CD4-positive, alpha-beta T cell treated with Interleukin-21 for 1 hour (primary cell): ENCODE measurements at regions not wholly inside any gene's neighbourhood (a gene's known extent, or its start where the extent isn't known, plus 50 kb on each side); places are given as distances from the start of the nearest gene placed in this dataset.
A peak's percentile ranks its signal among the peaks of the same experiment; 100 is the strongest.
"Not testable (repeated sequence)": the region's sequence is repeated elsewhere in the genome, so short reads cannot be mapped to it uniquely, and the experiment has no call there.

Source experiments
- DNase-seq: peaks from one replicate; pipeline ENCODE4 v3.0.0-alpha.2; 2020

- peak; percentile 62 for DNase-seq
These were observed 190.0 kb upstream of the C14orf180 start for GRCh38 chr14:104389326-104390220.

- no peak for DNase-seq
These were observed 189.2 kb upstream of the C14orf180 start for GRCh38 chr14:104390221-104390931.

- DNase-seq, result no peak
These were observed 188.3 kb upstream of the C14orf180 start for GRCh38 chr14:104390941-104391901.

GRCh38 chr14:104392001-104392395 is 187.6 kb upstream of the C14orf180 start:
- DNase-seq, result peak; percentile 29

- DNase-seq, result no peak
These were observed 187.0 kb upstream of the C14orf180 start for GRCh38 chr14:104392396-104393198.

GRCh38 chr14:104393199-104393897 is 186.2 kb upstream of the C14orf180 start:
- DNase-seq, result no peak

GRCh38 chr14:104393898-104394381 is 185.6 kb upstream of the C14orf180 start:
- DNase-seq, result peak; percentile 80

- no peak for DNase-seq
These were observed 185.1 kb upstream of the C14orf180 start for GRCh38 chr14:104394409-104394851.

GRCh38 chr14:104395276-104395675 is 184.3 kb upstream of the C14orf180 start:
- no peak for DNase-seq

- no peak for DNase-seq
These were observed 183.5 kb upstream of the C14orf180 start for GRCh38 chr14:104395941-104396681.

GRCh38 chr14:104396682-104397470 is 182.7 kb upstream of the C14orf180 start:
- DNase-seq, result no peak

GRCh38 chr14:104397956-104398355 is 181.6 kb upstream of the C14orf180 start:
- DNase-seq, result no peak

GRCh38 chr14:104398656-104399055 is 180.9 kb upstream of the C14orf180 start:
- DNase-seq, result no peak

GRCh38 chr14:104399432-104400155 is 180.0 kb upstream of the C14orf180 start:
- DNase-seq, result peak; percentile 58

- no peak for DNase-seq
These were observed 179.2 kb upstream of the C14orf180 start for GRCh38 chr14:104400355-104400754.

GRCh38 chr14:104401785-104402184 is 177.8 kb upstream of the C14orf180 start:
- DNase-seq, result no peak

GRCh38 chr14:104402303-104402702 is 177.3 kb upstream of the C14orf180 start:
- not testable (repeated sequence) for DNase-seq

- no peak for DNase-seq
These were observed 175.9 kb upstream of the C14orf180 start for GRCh38 chr14:104403421-104404220.
